Activated B cell treated with CpG ODN at 0.5 μM for 24 hours (primary cell): ENCODE measurements at regions not wholly inside any gene's neighbourhood (a gene's known extent, or its start where the extent isn't known, plus 50 kb on each side); places are given as distances from the start of the nearest gene placed in this dataset.

Source experiments
- ATAC-seq: fragments of 200-7000 bp; cut with Tn5 transposase; one replicate; pipeline ENCODE4 v1.10.0; 2021; ENCODE audit warnings: low read depth, mild to moderate bottlenecking, moderate library complexity
- CTCF ChIA-PET: fragments of 350-600 bp; sonication (Branson Sonifier 250); formaldehyde crosslinking; loops from one replicate; lab custom pipeline; 2021; ENCODE audit warnings: antibody characterized with exemption; lab: Charles Lee
- POLR2A ChIA-PET: fragments of 350-600 bp; sonication (Branson Sonifier 250); formaldehyde crosslinking; loops from one replicate; lab custom pipeline; 2021; ENCODE audit warnings: antibody characterized with exemption; lab: Charles Lee
- DNase-seq: peaks from one replicate; pipeline ENCODE4 v3.0.0; 2022
- H3K27ac Mint-ChIP-seq: one replicate; pipeline ENCODE4 v1.8.0; 2020; ENCODE audit warnings: mixed read lengths
- H3K27me3 Mint-ChIP-seq: one replicate; pipeline ENCODE4 v1.8.0; 2021; ENCODE audit warnings: mixed read lengths
- H3K36me3 Mint-ChIP-seq: one replicate; pipeline ENCODE4 v1.8.0; 2021; ENCODE audit warnings: low read depth, mixed read lengths
- H3K4me1 Mint-ChIP-seq: one replicate; pipeline ENCODE4 v1.8.0; 2021; ENCODE audit warnings: mixed read lengths
- H3K4me3 Mint-ChIP-seq: one replicate; pipeline ENCODE4 v1.8.0; 2020; ENCODE audit warnings: mild to moderate bottlenecking, mixed read lengths
- H3K9me3 Mint-ChIP-seq: one replicate; pipeline ENCODE4 v1.8.0; 2020; ENCODE audit warnings: mixed read lengths
- intact Hi-C: fragments of 100-400 bp; cut with micrococcal nuclease; formaldehyde crosslinking; loops from one replicate; pipeline ENCODE4 v1.15.1; 2024
- TF ChIP-seq, protein P1 (sequence below): fragments of 200-600 bp; IDR thresholded peaks from one replicate; pipeline ENCODE4 v1.8.0; 2022; ENCODE audit warnings: antibody characterized with exemption, mild to moderate bottlenecking

- H3K4me1 Mint-ChIP-seq: no peaks in the 10 kb centered on the region
- DNase-seq (no peak), ATAC-seq (no peak)
- H3K36me3 Mint-ChIP-seq: no peaks in the 10 kb centered on the region
- ChIA-PET POLR2A (no interaction called here), CTCF (no interaction called here)
- no peak overlapping the region for H3K4me3 Mint-ChIP-seq
- H3K27ac Mint-ChIP-seq: no peak overlapping the region
- TF ChIP-seq, protein P1, sequence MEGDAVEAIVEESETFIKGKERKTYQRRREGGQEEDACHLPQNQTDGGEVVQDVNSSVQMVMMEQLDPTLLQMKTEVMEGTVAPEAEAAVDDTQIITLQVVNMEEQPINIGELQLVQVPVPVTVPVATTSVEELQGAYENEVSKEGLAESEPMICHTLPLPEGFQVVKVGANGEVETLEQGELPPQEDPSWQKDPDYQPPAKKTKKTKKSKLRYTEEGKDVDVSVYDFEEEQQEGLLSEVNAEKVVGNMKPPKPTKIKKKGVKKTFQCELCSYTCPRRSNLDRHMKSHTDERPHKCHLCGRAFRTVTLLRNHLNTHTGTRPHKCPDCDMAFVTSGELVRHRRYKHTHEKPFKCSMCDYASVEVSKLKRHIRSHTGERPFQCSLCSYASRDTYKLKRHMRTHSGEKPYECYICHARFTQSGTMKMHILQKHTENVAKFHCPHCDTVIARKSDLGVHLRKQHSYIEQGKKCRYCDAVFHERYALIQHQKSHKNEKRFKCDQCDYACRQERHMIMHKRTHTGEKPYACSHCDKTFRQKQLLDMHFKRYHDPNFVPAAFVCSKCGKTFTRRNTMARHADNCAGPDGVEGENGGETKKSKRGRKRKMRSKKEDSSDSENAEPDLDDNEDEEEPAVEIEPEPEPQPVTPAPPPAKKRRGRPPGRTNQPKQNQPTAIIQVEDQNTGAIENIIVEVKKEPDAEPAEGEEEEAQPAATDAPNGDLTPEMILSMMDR: no peak
- peaks cover 3% of the 10 kb centered on the region for H3K27me3 Mint-ChIP-seq
- no peaks in the 10 kb centered on the region for H3K9me3 Mint-ChIP-seq
- intact Hi-C loops: no loop called here
Measured at GRCh38 chr1:208803011-208803811, 559.0 kb upstream of the PLXNA2 start.

DNA sequence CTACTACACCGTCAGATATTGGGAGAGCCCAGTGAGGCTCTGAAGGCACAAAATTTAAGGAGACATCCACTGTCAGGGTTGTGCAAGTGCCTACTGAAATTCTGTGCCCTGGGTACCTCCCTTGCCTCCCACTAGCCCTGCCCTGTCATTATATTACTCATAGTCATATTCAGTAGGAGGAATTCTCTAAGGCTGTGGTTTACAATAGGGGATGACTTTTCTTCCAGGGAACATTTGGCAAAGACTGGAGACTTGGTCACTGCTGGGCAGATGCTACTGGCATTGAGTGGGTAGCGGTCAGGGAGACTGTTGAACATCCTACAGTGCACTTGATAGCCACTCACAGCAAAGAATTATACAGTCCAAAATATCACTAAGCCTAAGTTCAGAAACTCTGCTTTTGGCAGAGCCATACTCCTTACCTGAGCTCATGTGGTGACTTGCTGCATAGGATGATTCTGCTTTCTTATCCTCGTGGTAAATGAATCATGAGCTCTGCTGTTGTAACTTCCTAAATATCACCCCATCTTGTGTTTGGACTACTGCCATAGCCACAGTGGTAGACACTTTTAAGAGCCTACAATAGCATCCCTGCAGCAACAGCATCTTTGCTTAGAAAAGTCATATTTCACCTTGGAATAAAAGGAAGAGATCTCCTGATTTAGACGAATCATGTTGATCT, 563.4 kb upstream of the PLXNA2 start:
- H3K36me3 Mint-ChIP-seq: no peaks in the 10 kb centered on the region
- ATAC-seq (no peak), DNase-seq (no peak)
- H3K27ac Mint-ChIP-seq: no peak overlapping the region
- ChIA-PET CTCF (no interaction called here), POLR2A (no interaction called here)
- no peaks in the 10 kb centered on the region for H3K27me3 Mint-ChIP-seq
- intact Hi-C loops: no loop called here
- no peak overlapping the region for H3K4me3 Mint-ChIP-seq
- no peaks in the 10 kb centered on the region for H3K4me1 Mint-ChIP-seq
- TF ChIP-seq, protein P1: no peak
- H3K9me3 Mint-ChIP-seq: no peaks in the 10 kb centered on the region

DNA sequence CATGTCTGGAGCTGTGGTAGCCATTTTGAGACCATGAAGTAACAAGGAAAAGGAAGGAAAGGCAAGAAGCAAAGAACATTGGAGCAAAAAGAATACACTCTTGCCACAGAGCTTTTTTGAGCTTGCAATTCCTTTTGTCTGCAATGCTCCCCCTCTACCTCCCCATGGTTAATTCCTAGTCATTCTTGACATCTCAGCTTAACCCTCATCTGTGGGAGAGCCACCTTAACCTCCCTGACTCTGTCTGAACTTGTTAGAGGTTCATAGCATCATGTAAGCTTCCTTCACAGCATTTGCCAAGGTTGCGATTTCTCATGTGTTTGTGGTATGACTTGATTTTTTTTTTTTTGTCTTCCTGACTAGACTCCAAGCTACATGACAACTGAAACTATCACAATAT, 564.1 kb upstream of the PLXNA2 start:
- H3K27me3 Mint-ChIP-seq: peaks cover 2% of the 10 kb centered on the region
- TF ChIP-seq, protein P1: no peak
- H3K4me3 Mint-ChIP-seq: no peak overlapping the region
- no peaks in the 10 kb centered on the region for H3K4me1 Mint-ChIP-seq
- POLR2A ChIA-PET: no interaction called here
- ATAC-seq (no peak), DNase-seq (no peak)
- intact Hi-C loops: no loop called here
- no peak overlapping the region for H3K27ac Mint-ChIP-seq
- H3K36me3 Mint-ChIP-seq: no peaks in the 10 kb centered on the region
- CTCF ChIA-PET: no interaction called here
- H3K9me3 Mint-ChIP-seq: peaks cover 2% of the 10 kb centered on the region

GRCh38 chr1:208809876-208810275, 565.7 kb upstream of the PLXNA2 start:
- no peaks in the 10 kb centered on the region for H3K36me3 Mint-ChIP-seq
- intact Hi-C loops: no loop called here
- peaks cover 2% of the 10 kb centered on the region for H3K27me3 Mint-ChIP-seq
- no peak overlapping the region for H3K4me3 Mint-ChIP-seq
- H3K9me3 Mint-ChIP-seq: peaks cover 2% of the 10 kb centered on the region
- H3K4me1 Mint-ChIP-seq: no peaks in the 10 kb centered on the region
- H3K27ac Mint-ChIP-seq: no peak overlapping the region
- DNase-seq (no peak), ATAC-seq (no peak)
- ChIA-PET POLR2A (no interaction called here), CTCF (no interaction called here)
- TF ChIP-seq, protein P1: no peak

DNA sequence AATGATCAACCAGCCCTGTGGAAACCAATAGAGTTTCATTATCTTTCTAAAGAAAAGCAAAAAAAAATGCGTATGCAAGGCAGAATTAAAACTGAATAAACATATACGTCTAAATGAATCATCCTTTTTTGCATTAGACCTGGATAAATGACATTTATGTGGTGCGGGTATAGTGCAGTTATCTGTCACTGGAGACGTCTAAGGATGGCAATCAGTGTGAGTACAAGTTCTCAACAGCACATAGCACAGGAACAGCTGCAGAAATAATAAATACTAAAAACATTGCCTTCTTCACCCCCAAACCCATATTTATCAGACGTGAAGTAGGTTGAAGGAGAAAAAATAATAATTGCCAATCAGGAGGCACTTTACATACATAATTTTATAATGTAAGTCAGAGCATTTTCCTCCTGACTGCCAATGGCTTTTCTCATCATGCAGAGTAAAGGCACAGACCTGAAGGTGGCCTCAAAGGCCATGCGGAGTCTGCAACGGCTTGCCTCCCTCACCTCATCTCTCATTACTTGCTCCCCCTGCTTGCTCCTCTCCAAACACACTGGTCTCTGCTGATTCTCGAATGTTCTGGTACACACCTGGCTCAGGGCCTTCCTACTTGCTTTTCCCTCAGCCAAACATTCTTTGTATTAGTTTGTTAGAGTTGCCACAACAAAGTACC, 574.7 kb upstream of the PLXNA2 start:
- no peak overlapping the region for H3K27ac Mint-ChIP-seq
- no peaks in the 10 kb centered on the region for H3K4me1 Mint-ChIP-seq
- intact Hi-C loops: no loop called here
- ATAC-seq: no peak
- TF ChIP-seq, protein P1: no peak
- H3K27me3 Mint-ChIP-seq: peaks cover 2% of the 10 kb centered on the region
- H3K9me3 Mint-ChIP-seq: no peaks in the 10 kb centered on the region
- CTCF ChIA-PET: no interaction called here
- POLR2A ChIA-PET: no interaction called here
- H3K4me3 Mint-ChIP-seq: no peak overlapping the region
- no peak for DNase-seq
- no peaks in the 10 kb centered on the region for H3K36me3 Mint-ChIP-seq
